ENCODE measurements at regions not wholly inside any gene's neighbourhood (a gene's known extent, or its start where the extent isn't known, plus 50 kb on each side); places are given as distances from the start of the nearest gene placed in this dataset.

- DNase-seq (ENCODE audit: low spot score), result no peak
Measured at GRCh38 chr1:59141267-59141863, 155.5 kb upstream of the FGGY start.

DNA sequence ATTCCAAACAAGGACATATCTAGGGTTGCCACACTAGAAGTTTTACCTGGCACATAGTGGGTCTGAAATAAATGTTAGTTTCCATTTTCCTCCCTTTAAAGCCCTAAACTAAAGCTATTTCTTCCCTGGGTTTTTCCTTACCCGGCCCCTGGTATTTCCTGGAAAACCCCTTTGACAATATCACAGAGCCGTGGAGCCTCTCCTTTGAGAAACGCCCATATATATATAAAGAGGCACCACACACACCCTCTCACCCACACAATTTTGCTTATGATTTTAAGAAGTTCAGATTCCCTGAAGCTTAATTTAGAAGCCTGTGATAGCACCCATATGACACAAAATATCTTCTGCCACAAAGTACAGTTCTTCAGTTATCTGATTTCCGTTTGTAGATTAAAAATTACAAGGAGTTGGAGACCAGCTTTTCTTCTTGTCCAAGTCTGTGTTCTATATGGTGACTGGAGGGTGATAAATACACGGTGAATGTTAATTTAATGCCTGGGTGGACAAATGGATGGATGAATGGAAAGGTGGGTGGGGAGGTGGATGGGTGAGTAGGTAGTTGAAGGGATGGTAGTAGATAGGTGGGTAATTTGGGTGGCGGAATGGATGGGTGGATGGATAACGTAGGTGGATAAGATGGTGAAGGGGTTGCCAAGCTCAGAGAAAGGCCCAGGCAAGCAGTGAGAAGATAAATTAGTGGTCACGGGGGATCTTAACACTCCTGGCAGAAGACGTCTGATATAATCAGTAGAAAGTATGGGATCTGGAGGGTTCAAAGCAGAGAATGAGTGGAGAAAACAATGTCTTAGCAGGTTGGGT lies 154.4 kb upstream of the FGGY start:
- peaks cover 49% of the 10 kb centered on the region for H3K4me1 ChIP-seq (ENCODE audit: insufficient read depth, poor library complexity, severe bottlenecking)

More at GRCh38 chr1:59141267-59141863, 155.5 kb upstream of the FGGY start:
- H3K4me1 ChIP-seq (ENCODE audit: insufficient read depth, poor library complexity, severe bottlenecking), result peaks cover 59% of the 10 kb centered on the region
- ATAC-seq (ENCODE audit: low read depth), result no peak
- no peaks in the 10 kb centered on the region for H3K27me3 ChIP-seq (ENCODE audit: insufficient read depth, poor library complexity, severe bottlenecking)
- H3K4me3 ChIP-seq (ENCODE audit: severe bottlenecking), result no peak overlapping the region
- no peaks in the 10 kb centered on the region for H3K36me3 ChIP-seq (ENCODE audit: low read depth)
- H3K27ac ChIP-seq (ENCODE audit: poor library complexity, severe bottlenecking), result peak overlapping the region; percentile 95
- TF ChIP-seq, protein P1, sequence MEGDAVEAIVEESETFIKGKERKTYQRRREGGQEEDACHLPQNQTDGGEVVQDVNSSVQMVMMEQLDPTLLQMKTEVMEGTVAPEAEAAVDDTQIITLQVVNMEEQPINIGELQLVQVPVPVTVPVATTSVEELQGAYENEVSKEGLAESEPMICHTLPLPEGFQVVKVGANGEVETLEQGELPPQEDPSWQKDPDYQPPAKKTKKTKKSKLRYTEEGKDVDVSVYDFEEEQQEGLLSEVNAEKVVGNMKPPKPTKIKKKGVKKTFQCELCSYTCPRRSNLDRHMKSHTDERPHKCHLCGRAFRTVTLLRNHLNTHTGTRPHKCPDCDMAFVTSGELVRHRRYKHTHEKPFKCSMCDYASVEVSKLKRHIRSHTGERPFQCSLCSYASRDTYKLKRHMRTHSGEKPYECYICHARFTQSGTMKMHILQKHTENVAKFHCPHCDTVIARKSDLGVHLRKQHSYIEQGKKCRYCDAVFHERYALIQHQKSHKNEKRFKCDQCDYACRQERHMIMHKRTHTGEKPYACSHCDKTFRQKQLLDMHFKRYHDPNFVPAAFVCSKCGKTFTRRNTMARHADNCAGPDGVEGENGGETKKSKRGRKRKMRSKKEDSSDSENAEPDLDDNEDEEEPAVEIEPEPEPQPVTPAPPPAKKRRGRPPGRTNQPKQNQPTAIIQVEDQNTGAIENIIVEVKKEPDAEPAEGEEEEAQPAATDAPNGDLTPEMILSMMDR (IDR thresholded peaks at IDR 0.05; ENCODE audit: poor library complexity, severe bottlenecking), result no peak
- H3K9me3 ChIP-seq (ENCODE audit: severe bottlenecking), result no peaks in the 10 kb centered on the region

GRCh38 chr1:59143133-59143487 lies 153.8 kb upstream of the FGGY start:
- H3K27ac ChIP-seq (ENCODE audit: poor library complexity, severe bottlenecking), result peak overlapping the region; percentile 95

More for the DNA sequence above, 154.4 kb upstream of the FGGY start:
- Histone ChIP-seq H3K27me3 (ENCODE audit: insufficient read depth, poor library complexity, severe bottlenecking) (no peaks in the 10 kb centered on the region), H3K4me3 (ENCODE audit: severe bottlenecking) (no peak overlapping the region), H3K9me3 (ENCODE audit: severe bottlenecking) (no peaks in the 10 kb centered on the region), H3K36me3 (ENCODE audit: low read depth) (no peaks in the 10 kb centered on the region), H3K27ac (ENCODE audit: poor library complexity, severe bottlenecking) (peak overlapping the region; percentile 95)
- TF ChIP-seq, protein P1 (IDR thresholded peaks at IDR 0.05; ENCODE audit: poor library complexity, severe bottlenecking), result no peak
- DNase-seq (ENCODE audit: low spot score) (no peak), ATAC-seq (ENCODE audit: low read depth) (no peak)

GRCh38 chr1:59143811-59144210 lies 153.1 kb upstream of the FGGY start:
- TF ChIP-seq, protein P1 (IDR thresholded peaks at IDR 0.05; ENCODE audit: poor library complexity, severe bottlenecking), result no peak
- Histone ChIP-seq H3K27me3 (ENCODE audit: insufficient read depth, poor library complexity, severe bottlenecking) (no peaks in the 10 kb centered on the region), H3K4me1 (ENCODE audit: insufficient read depth, poor library complexity, severe bottlenecking) (peaks cover 47% of the 10 kb centered on the region), H3K9me3 (ENCODE audit: severe bottlenecking) (no peaks in the 10 kb centered on the region), H3K4me3 (ENCODE audit: severe bottlenecking) (no peak overlapping the region), H3K36me3 (ENCODE audit: low read depth) (no peaks in the 10 kb centered on the region), H3K27ac (ENCODE audit: poor library complexity, severe bottlenecking) (peak overlapping the region; percentile 95)
- ATAC-seq (ENCODE audit: low read depth) (no peak), DNase-seq (ENCODE audit: low spot score) (no peak)

More at GRCh38 chr1:59143133-59143487, 153.8 kb upstream of the FGGY start:
- peak; percentile 96 for ATAC-seq (ENCODE audit: low read depth)
- TF ChIP-seq, protein P1 (IDR thresholded peaks at IDR 0.05; ENCODE audit: poor library complexity, severe bottlenecking), result no peak
- H3K4me1 ChIP-seq (ENCODE audit: insufficient read depth, poor library complexity, severe bottlenecking), result peaks cover 48% of the 10 kb centered on the region
- no peaks in the 10 kb centered on the region for H3K9me3 ChIP-seq (ENCODE audit: severe bottlenecking)
- peak; percentile 79 for DNase-seq (ENCODE audit: low spot score)
- H3K27me3 ChIP-seq (ENCODE audit: insufficient read depth, poor library complexity, severe bottlenecking), result no peaks in the 10 kb centered on the region
- H3K36me3 ChIP-seq (ENCODE audit: low read depth), result no peaks in the 10 kb centered on the region
- no peak overlapping the region for H3K4me3 ChIP-seq (ENCODE audit: severe bottlenecking)
